Activated CD4-positive, alpha-beta T cell treated with anti-CD3 and anti-CD28 coated beads for 36 hours (primary cell): ENCODE measurements at regions not wholly inside any gene's neighbourhood (a gene's known extent, or its start where the extent isn't known, plus 50 kb on each side); places are given as distances from the start of the nearest gene placed in this dataset. TPM values are rescaled to one million over a fixed set of nuclear protein-coding genes. Genes with fewer than 3 reads are reported as not detected.

ENCODE experiments used
- ATAC-seq: fragments of 200-7000 bp; cut with Tn5 transposase; one replicate; pipeline ENCODE4 v1.10.0; 2021; ENCODE audit warnings: mild to moderate bottlenecking, moderate library complexity
- CTCF ChIA-PET: fragments of 350-600 bp; sonication (Branson Sonifier 250); formaldehyde crosslinking; loops from one replicate; lab custom pipeline; 2021; ENCODE audit warnings: antibody characterized with exemption; lab: Charles Lee
- POLR2A ChIA-PET: fragments of 350-600 bp; sonication (Branson Sonifier 250); formaldehyde crosslinking; loops from one replicate; lab custom pipeline; 2021; ENCODE audit warnings: antibody characterized with exemption, inconsistent platforms; lab: Charles Lee
- DNase-seq: peaks from one replicate; pipeline ENCODE4 v3.0.0-alpha.2; 2020
- H3K27ac Mint-ChIP-seq: one replicate; pipeline ENCODE4 v1.8.0; 2021; ENCODE audit warnings: mixed read lengths
- H3K27me3 Mint-ChIP-seq: one replicate; pipeline ENCODE4 v1.8.0; 2021; ENCODE audit warnings: mixed read lengths
- H3K36me3 Mint-ChIP-seq: one replicate; pipeline ENCODE4 v1.8.0; 2021; ENCODE audit warnings: low read depth, mixed read lengths
- H3K4me1 Mint-ChIP-seq: one replicate; pipeline ENCODE4 v1.8.0; 2021; ENCODE audit warnings: mixed read lengths
- H3K4me3 Mint-ChIP-seq: one replicate; pipeline ENCODE4 v1.8.0; 2021; ENCODE audit warnings: mild to moderate bottlenecking, moderate library complexity, mixed read lengths
- H3K9me3 Mint-ChIP-seq: one replicate; pipeline ENCODE4 v1.8.0; 2021; ENCODE audit warnings: low read depth, mixed read lengths
- intact Hi-C, 2 experiments: fragments of 100-400 bp; cut with DNase I in 1 of 2; cut with micrococcal nuclease in 1 of 2; formaldehyde crosslinking; loops; one replicate each; pipeline versions ENCODE4 v1.14.2 to v1.15.1; 2022 to 2024; cut with DNase I, micrococcal nuclease
- microRNA-seq: library from miRNA; unstranded; fragments of <30 nt; microRNA quantifications from one replicate; pipeline ENCODE4 v1.2.0, GENCODE V29; 2021; ENCODE audit warnings: borderline replicate concordance

DNA sequence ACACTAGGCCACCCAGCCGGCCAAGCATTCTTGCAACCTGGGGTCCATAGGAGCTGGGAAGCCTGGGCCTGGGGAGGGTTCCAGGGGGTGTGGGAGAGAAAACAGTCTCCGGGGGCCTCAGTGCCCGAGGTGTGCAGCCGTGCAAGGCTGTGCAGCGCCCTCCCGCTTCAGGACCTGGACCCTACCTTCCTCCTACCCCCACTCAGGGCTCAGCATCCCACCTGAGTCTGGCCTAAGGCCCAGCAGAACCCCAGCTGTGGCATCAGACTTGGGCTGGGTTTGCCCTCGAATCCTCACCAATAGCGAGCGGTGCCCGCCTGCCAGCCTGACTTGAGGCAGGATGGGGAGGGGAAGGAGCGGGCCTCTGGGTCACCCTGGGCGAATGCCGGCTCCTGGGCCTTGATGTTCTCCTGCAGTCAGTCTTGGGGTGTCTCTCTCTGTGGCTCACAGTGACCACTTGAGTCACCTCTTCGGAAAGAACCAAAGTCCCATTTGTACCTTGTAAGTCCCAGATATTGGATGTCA is 53.6 kb upstream of the PPARA start:
- CTCF ChIA-PET, result interaction anchor here (0.7 to 0.8 kb wide), 2 partner anchors 90 to 558 kb away, joined by 3 to 4 read pairs; no protein-coding TSS in a partner anchor

GRCh38 chr22:46097268-46097900 is 52.9 kb upstream of the PPARA start:
- CTCF ChIA-PET, result interaction anchor here (0.7 to 0.8 kb wide), 2 partner anchors 91 to 559 kb away, joined by 3 to 4 read pairs; no protein-coding TSS in a partner anchor
- H3K9me3 Mint-ChIP-seq, result no peaks in the 10 kb centered on the region
- ATAC-seq (no peak), DNase-seq (no peak)
- intact Hi-C loops, result no loop called here
- H3K27me3 Mint-ChIP-seq, result no peaks in the 10 kb centered on the region
- H3K27ac Mint-ChIP-seq, result no peak overlapping the region
- H3K4me1 Mint-ChIP-seq, result no peaks in the 10 kb centered on the region
- H3K36me3 Mint-ChIP-seq, result no peaks in the 10 kb centered on the region
- no peak overlapping the region for H3K4me3 Mint-ChIP-seq
- POLR2A ChIA-PET, result no interaction called here

More for the DNA sequence above, 53.6 kb upstream of the PPARA start:
- Mint-ChIP-seq H3K36me3 (no peaks in the 10 kb centered on the region), H3K4me3 (no peak overlapping the region), H3K27ac (no peak overlapping the region), H3K4me1 (no peaks in the 10 kb centered on the region), H3K27me3 (no peaks in the 10 kb centered on the region), H3K9me3 (no peaks in the 10 kb centered on the region)
- DNase-seq (no peak), ATAC-seq (no peak)
- intact Hi-C loops, result no loop called here
- POLR2A ChIA-PET, result no interaction called here

DNA sequence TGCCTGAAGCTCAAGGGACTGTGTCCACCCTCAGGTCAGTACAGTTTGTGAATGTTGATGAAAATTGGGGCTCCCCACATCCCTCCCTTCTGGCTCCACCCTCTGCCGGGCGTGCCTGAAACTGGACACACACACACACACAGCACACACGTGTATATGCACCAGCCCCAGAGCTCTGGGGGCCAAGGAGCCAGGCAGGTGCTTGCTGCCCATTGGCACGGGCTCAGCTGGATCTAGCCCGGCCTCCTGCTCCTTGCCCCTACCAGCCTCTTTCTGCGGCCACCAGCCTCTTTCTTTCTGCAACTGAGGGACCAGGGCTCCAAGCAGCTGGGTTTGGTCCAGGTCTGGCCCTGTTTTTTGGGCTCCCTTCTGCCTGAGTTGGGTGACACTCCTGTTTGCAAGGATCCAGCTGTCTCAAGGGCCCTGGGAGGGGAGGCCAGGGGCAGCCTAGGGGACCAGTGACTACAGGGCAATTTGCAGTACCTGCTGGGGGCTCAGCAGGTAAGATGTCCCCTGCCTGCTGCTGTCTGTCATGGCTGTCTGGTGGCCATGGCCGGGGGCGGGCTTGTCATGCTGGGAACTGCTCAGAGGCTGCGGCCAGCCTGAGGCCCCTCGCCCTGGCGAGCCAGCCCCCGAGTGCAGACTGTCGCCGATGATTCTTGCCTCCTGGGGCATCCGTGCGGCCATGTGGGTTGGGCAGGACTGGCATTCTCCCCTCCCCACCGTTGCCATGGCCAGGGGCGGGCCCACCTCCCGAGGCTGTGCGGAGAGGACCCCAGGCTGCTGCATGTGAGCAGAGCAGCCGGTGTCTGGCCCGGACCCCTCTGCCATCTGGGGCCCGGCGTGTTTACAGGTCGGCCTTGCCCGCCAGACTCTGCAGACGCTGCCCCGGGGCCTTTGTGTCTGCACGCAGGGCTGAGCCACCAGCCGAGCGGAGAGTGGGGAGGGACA is 51.5 kb upstream of the PPARA start:
- Mint-ChIP-seq H3K27ac (no peak overlapping the region), H3K4me3 (no peak overlapping the region), H3K9me3 (no peaks in the 10 kb centered on the region), H3K36me3 (no peaks in the 10 kb centered on the region), H3K27me3 (no peaks in the 10 kb centered on the region), H3K4me1 (no peaks in the 10 kb centered on the region)
- no peak for DNase-seq
- POLR2A ChIA-PET, result no interaction called here
- CTCF ChIA-PET, result no interaction called here
- ATAC-seq, result no peak
- intact Hi-C loops, result no loop called here

DNA sequence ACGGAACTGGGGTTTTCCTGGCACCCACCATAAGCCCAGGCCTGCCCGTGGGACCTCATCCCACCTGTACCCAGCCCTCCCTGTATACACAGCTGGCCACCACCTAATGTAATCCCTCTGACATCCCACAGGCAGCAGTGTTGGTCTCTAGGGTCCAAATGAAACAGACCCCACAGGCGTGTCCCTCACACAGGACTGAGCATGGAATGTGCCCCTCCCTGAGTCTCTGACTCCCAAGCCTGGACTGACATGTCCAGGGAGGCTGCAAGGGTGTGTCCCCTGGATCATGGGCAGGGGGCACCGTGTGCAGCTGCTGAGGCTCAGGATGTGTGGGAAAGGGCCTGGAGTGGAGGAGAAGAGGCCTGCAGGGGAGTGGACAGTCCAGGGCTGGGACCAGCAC is 50.6 kb upstream of the PPARA start:
- Mint-ChIP-seq H3K4me3 (no peak overlapping the region), H3K27me3 (no peaks in the 10 kb centered on the region), H3K27ac (no peak overlapping the region), H3K9me3 (no peaks in the 10 kb centered on the region), H3K4me1 (no peaks in the 10 kb centered on the region), H3K36me3 (no peaks in the 10 kb centered on the region)
- no peak for DNase-seq
- ChIA-PET POLR2A (no interaction called here), CTCF (no interaction called here)
- ATAC-seq, result no peak
- intact Hi-C loops, result no loop called here

DNA sequence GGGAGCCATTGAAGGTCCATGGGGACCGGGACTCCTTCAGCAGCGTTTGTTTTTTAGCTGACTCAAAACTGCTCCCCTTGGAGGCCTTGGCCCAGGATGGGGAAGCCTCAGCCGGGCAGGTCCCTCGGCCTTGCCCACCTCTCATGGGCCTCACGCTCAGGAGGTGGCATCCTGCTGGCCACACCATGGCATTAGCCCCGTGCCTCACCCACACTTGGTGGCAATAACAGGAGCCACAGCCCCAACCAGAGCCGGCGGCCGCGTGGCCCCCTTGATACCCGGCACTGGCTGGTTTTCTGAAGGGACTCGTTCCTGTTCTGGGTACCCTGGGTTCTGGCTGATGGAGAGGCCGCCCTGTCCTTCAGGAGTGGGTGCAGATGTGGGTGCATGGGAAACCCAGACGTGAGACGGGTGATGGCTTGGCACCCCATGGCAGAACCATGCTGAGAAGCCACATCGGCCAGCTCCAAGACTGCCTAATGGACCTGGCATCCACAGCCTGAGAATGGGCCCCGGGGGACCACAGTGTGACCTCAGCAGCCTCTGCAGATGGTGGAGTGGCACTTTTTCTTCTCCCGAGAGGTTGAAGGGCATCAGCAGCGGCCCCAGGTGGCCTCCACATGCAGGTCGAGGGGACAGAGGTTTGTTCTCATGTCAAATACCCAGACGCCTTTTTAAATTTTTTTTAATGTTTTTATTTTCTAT is 49.8 kb upstream of the PPARA start:
- no peaks in the 10 kb centered on the region for H3K36me3 Mint-ChIP-seq
- ChIA-PET CTCF (interaction anchor here (0.7 kb wide), 1 partner anchor 113 kb away, joined by 3 read pairs; no protein-coding TSS in a partner anchor), POLR2A (no interaction called here)
- intact Hi-C loops, result no loop called here
- no peaks in the 10 kb centered on the region for H3K9me3 Mint-ChIP-seq
- no peaks in the 10 kb centered on the region for H3K4me1 Mint-ChIP-seq
- no peak overlapping the region for H3K27ac Mint-ChIP-seq
- DNase-seq (no peak), ATAC-seq (no peak)
- no peaks in the 10 kb centered on the region for H3K27me3 Mint-ChIP-seq
- H3K4me3 Mint-ChIP-seq, result no peak overlapping the region

Small RNA genes in the stretch of these regions (microRNA-seq; reads per million reads assigned to microRNA genes)
- not detected for gene MIR3619
